Right atrium auricular region (tissue), 2 donors: ENCODE measurements at regions not wholly inside any gene's neighbourhood (a gene's known extent, or its start where the extent isn't known, plus 50 kb on each side); places are given as distances from the start of the nearest gene placed in this dataset.

Source experiments
- DNase-seq: peaks from one replicate; pipeline ENCODE4 v3.0.0-alpha.2; 2019; ENCODE audit warnings: low spot score
- H3K27ac ChIP-seq, 2 donors: fragments of 200-600 bp; sonication (generic); 1 replicate in 1 of 2; 2 replicates in 1 of 2; pipeline ENCODE4 v1.5.1; 2016 to 2019
- H3K27me3 ChIP-seq, 2 donors: fragments of 200-600 bp; sonication (generic); one replicate each; pipeline versions ENCODE4 v1.5.1 to v1.6.0; 2017 to 2019
- H3K36me3 ChIP-seq: fragments of 200-600 bp; sonication (generic); one replicate; pipeline ENCODE4 v1.5.1; 2016
- H3K4me1 ChIP-seq, 2 donors: fragments of 200-600 bp; sonication (generic); one replicate each; pipeline versions ENCODE4 v1.5.1 to v1.6.0; 2017 to 2019
- H3K4me3 ChIP-seq, 2 donors: fragments of 200-600 bp; sonication (generic); 1 replicate in 1 of 2; 2 replicates in 1 of 2; pipeline ENCODE4 v1.5.1; 2017 to 2019; ENCODE audit warnings: mild to moderate bottlenecking in 1 of 2, moderate library complexity in 1 of 2
- H3K9me3 ChIP-seq, 2 donors: fragments of 200-600 bp; sonication (generic); one replicate each; pipeline ENCODE4 v1.5.1; 2019
- CTCF ChIP-seq, 2 donors: fragments of 200-600 bp; sonication (generic); IDR thresholded peaks; one replicate each; pipeline ENCODE4 v1.5.1; 2019; ENCODE audit warnings: antibody characterized with exemption in 2 of 2

- DNase-seq: no peak
- Histone ChIP-seq H3K27me3 (no peaks in the 10 kb centered on the region), H3K27ac (no peak overlapping the region), H3K9me3 (peaks cover 0 to 6% of the 10 kb centered on the region in 2 donors), H3K4me1 (no peaks in the 10 kb centered on the region), H3K4me3 (no peak overlapping the region), H3K36me3 (no peaks in the 10 kb centered on the region)
- TF ChIP-seq CTCF (IDR thresholded peaks at IDR 0.05): no peak
Measured at GRCh38 chr4:92182736-92183407, 120.9 kb upstream of the GRID2 start.

GRCh38 chr4:92183825-92184224 is 119.9 kb upstream of the GRID2 start:
- no peaks in the 10 kb centered on the region for H3K36me3 ChIP-seq
- H3K4me1 ChIP-seq: no peaks in the 10 kb centered on the region
- TF ChIP-seq CTCF (IDR thresholded peaks at IDR 0.05): no peak

GRCh38 chr4:92184566-92184965 is 119.2 kb upstream of the GRID2 start:
- Histone ChIP-seq H3K4me1 (no peaks in the 10 kb centered on the region), H3K36me3 (no peaks in the 10 kb centered on the region), H3K4me3 (no peak overlapping the region), H3K27me3 (no peaks in the 10 kb centered on the region), H3K27ac (no peak overlapping the region), H3K9me3 (peaks cover 0 to 6% of the 10 kb centered on the region in 2 donors)
- TF ChIP-seq CTCF (IDR thresholded peaks at IDR 0.05): no peak
- DNase-seq: no peak

More at GRCh38 chr4:92183825-92184224, 119.9 kb upstream of the GRID2 start:
- H3K27me3 ChIP-seq: no peaks in the 10 kb centered on the region
- no peak for DNase-seq
- H3K4me3 ChIP-seq: no peak overlapping the region
- H3K9me3 ChIP-seq: peaks cover 0 to 6% of the 10 kb centered on the region in 2 donors
- H3K27ac ChIP-seq: no peak overlapping the region

- Histone ChIP-seq H3K4me1 (no peaks in the 10 kb centered on the region), H3K36me3 (no peaks in the 10 kb centered on the region), H3K9me3 (no peaks in the 10 kb centered on the region), H3K27me3 (no peaks in the 10 kb centered on the region), H3K4me3 (no peak overlapping the region), H3K27ac (no peak overlapping the region)
- no peak for TF ChIP-seq CTCF (IDR thresholded peaks at IDR 0.05)
- no peak for DNase-seq
Measured at GRCh38 chr4:92186239-92186638, 117.5 kb upstream of the GRID2 start.

- DNase-seq: no peak
- no peak overlapping the region for H3K27ac ChIP-seq
Measured at GRCh38 chr4:92189146-92189545, 114.6 kb upstream of the GRID2 start.

More at GRCh38 chr4:92189146-92189545, 114.6 kb upstream of the GRID2 start:
- Histone ChIP-seq H3K27me3 (no peaks in the 10 kb centered on the region), H3K9me3 (no peaks in the 10 kb centered on the region), H3K4me3 (no peak overlapping the region), H3K36me3 (no peaks in the 10 kb centered on the region), H3K4me1 (no peaks in the 10 kb centered on the region)
- no peak for TF ChIP-seq CTCF (IDR thresholded peaks at IDR 0.05)
